ENCODE measurements at regions not wholly inside any gene's neighbourhood (a gene's known extent, or its start where the extent isn't known, plus 50 kb on each side); places are given as distances from the start of the nearest gene placed in this dataset.

DNA sequence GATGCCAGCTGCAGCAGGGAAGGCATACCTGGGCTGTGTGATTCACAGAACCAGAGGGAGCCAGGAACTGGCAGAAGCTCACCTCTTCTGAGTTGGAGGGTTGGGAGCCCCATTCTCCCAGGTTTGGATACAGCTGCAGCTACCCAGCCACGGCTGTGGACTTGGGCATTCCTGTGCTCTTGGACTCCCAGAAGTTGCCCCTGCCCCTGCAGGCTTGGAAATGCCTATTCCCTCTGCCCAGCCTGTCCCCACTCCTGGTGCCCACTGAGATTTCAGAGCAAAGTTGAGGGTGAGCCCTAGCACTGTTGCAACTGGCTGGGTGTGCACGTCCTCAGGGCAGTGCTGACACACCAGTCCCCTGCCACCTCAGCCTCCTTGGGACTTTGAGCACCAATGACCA lies 489.7 kb downstream of the SLCO4C1 start:
- POLR2A ChIA-PET = no interaction called here
- intact Hi-C loops (cut with micrococcal nuclease; ENCODE audit: unreplicated experiment) = no loop called here
- no TSS peak for BruUV-seq (replicated peaks)
- no peaks in the 10 kb centered on the region for H3K27me3 ChIP-seq (ENCODE audit: control insufficient read depth, insufficient read depth, low read length)
- H3K4me1 ChIP-seq (ENCODE audit: control insufficient read depth, insufficient read depth, low read length) = no peaks in the 10 kb centered on the region
- H3K36me3 ChIP-seq (ENCODE audit: control insufficient read depth, insufficient read depth, low read length) = no peaks in the 10 kb centered on the region; the same call in 1 of the 2 replicates
- H3K27ac ChIP-seq (ENCODE audit: low read length) = no peak overlapping the region
- H3K9me3 ChIP-seq (ENCODE audit: control insufficient read depth, insufficient read depth, low read depth, low read length) = no peaks in the 10 kb centered on the region
- ATAC-seq = no peak
- TF ChIP-seq SIN3A (IDR thresholded peaks at IDR 0.05; ENCODE audit: borderline replicate concordance, insufficient read depth, low read depth, low read length) (no peak), POLR2AphosphoS5 (IDR thresholded peaks at IDR 0.05; ENCODE audit: low read depth, low read length) (no peak), TCF7L2 (IDR thresholded peaks at IDR 0.05; ENCODE audit: low read depth, low read length) (no peak)
- TF ChIP-seq, protein P1, sequence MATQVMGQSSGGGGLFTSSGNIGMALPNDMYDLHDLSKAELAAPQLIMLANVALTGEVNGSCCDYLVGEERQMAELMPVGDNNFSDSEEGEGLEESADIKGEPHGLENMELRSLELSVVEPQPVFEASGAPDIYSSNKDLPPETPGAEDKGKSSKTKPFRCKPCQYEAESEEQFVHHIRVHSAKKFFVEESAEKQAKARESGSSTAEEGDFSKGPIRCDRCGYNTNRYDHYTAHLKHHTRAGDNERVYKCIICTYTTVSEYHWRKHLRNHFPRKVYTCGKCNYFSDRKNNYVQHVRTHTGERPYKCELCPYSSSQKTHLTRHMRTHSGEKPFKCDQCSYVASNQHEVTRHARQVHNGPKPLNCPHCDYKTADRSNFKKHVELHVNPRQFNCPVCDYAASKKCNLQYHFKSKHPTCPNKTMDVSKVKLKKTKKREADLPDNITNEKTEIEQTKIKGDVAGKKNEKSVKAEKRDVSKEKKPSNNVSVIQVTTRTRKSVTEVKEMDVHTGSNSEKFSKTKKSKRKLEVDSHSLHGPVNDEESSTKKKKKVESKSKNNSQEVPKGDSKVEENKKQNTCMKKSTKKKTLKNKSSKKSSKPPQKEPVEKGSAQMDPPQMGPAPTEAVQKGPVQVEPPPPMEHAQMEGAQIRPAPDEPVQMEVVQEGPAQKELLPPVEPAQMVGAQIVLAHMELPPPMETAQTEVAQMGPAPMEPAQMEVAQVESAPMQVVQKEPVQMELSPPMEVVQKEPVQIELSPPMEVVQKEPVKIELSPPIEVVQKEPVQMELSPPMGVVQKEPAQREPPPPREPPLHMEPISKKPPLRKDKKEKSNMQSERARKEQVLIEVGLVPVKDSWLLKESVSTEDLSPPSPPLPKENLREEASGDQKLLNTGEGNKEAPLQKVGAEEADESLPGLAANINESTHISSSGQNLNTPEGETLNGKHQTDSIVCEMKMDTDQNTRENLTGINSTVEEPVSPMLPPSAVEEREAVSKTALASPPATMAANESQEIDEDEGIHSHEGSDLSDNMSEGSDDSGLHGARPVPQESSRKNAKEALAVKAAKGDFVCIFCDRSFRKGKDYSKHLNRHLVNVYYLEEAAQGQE (IDR thresholded peaks at IDR 0.05; ENCODE audit: insufficient read depth in 1 of 2, low read depth in 2 of 2, low read length in 1 of 2) = no peak
- TF ChIP-seq, protein P2, sequence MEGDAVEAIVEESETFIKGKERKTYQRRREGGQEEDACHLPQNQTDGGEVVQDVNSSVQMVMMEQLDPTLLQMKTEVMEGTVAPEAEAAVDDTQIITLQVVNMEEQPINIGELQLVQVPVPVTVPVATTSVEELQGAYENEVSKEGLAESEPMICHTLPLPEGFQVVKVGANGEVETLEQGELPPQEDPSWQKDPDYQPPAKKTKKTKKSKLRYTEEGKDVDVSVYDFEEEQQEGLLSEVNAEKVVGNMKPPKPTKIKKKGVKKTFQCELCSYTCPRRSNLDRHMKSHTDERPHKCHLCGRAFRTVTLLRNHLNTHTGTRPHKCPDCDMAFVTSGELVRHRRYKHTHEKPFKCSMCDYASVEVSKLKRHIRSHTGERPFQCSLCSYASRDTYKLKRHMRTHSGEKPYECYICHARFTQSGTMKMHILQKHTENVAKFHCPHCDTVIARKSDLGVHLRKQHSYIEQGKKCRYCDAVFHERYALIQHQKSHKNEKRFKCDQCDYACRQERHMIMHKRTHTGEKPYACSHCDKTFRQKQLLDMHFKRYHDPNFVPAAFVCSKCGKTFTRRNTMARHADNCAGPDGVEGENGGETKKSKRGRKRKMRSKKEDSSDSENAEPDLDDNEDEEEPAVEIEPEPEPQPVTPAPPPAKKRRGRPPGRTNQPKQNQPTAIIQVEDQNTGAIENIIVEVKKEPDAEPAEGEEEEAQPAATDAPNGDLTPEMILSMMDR (IDR thresholded peaks at IDR 0.05) = no peak
- CTCF ChIA-PET = no interaction called here
- in situ Hi-C loops (cut with HindIII; ENCODE audit: low pct_unique_long_range_greater_than_20kb, low sequenced_read_pairs) = no loop called here
- DNase-seq (ENCODE audit: low read depth, low spot score) = no peak
- H3K4me3 ChIP-seq (ENCODE audit: low read depth in 2 of 2, low read length in 2 of 2) = no peak overlapping the region

DNA sequence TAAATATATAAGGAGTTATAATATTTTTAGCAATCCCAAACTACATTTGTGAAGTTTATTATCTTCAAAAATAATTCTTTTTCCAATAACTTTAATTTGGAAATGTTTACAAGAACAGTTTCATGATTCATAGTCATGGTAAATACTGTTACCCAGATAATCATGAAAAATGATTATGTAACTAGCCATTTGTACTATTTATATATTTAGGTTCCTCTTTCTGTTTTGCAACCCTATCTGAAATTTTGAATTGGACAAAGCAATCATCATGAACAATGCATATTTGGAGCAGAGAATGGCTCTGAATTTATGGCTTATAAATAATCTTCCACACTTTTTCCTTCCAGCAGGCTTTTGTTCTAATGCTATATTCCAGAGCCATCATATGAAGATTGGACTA lies 499.7 kb downstream of the SLCO4C1 start:
- DNase-seq (ENCODE audit: low read depth, low spot score) (no peak), ATAC-seq (no peak)
- Histone ChIP-seq H3K27ac (ENCODE audit: low read length) (no peak overlapping the region), H3K36me3 (ENCODE audit: control insufficient read depth, insufficient read depth, low read length) (no peaks in the 10 kb centered on the region), H3K4me1 (ENCODE audit: control insufficient read depth, insufficient read depth, low read length) (no peaks in the 10 kb centered on the region), H3K27me3 (ENCODE audit: control insufficient read depth, insufficient read depth, low read length) (no peaks in the 10 kb centered on the region), H3K4me3 (ENCODE audit: low read depth in 2 of 2, low read length in 2 of 2) (no peak overlapping the region), H3K9me3 (ENCODE audit: control insufficient read depth, insufficient read depth, low read depth, low read length) (no peaks in the 10 kb centered on the region)
- TF ChIP-seq TCF7L2 (IDR thresholded peaks at IDR 0.05; ENCODE audit: low read depth, low read length) (no peak), SIN3A (IDR thresholded peaks at IDR 0.05; ENCODE audit: borderline replicate concordance, insufficient read depth, low read depth, low read length) (no peak), POLR2AphosphoS5 (IDR thresholded peaks at IDR 0.05; ENCODE audit: low read depth, low read length) (no peak)
- TF ChIP-seq, protein P2 (IDR thresholded peaks at IDR 0.05) = no peak
- TF ChIP-seq, protein P1 (IDR thresholded peaks at IDR 0.05; ENCODE audit: insufficient read depth in 1 of 2, low read depth in 2 of 2, low read length in 1 of 2) = no peak
- CTCF ChIA-PET = no interaction called here
- intact Hi-C loops (cut with micrococcal nuclease; ENCODE audit: unreplicated experiment) = no loop called here
- in situ Hi-C loops (cut with HindIII; ENCODE audit: low pct_unique_long_range_greater_than_20kb, low sequenced_read_pairs) = no loop called here
- POLR2A ChIA-PET = no interaction called here
- BruUV-seq (replicated peaks) = no TSS peak
